ENCODE measurements at regions not wholly inside any gene's neighbourhood (a gene's known extent, or its start where the extent isn't known, plus 50 kb on each side); places are given as distances from the start of the nearest gene placed in this dataset.

DNA sequence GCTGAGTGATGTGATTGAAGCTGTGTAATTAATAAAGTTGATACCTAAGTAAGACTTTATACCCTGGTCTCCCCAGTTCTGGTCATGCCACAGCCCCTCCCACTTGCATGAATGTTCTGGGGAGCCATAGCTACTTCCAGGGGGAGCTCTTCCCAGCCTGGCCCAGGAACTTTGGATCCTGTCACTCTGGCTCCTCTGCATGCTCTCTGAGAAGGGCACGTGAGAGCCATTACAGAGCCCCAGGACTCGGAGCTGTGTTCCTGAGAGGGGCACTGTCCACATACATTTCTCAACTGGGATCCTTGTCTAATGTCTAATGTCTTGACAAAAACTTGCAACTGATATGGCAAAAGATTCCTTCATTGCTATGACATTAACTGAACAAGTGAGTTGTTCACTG lies 173.9 kb upstream of the NPY start:
- Histone ChIP-seq H3K36me3 (ENCODE audit: insufficient read depth, low read length) (no peaks in the 10 kb centered on the region), H3K27ac (ENCODE audit: low read length) (no peak overlapping the region), H3K27me3 (ENCODE audit: insufficient read depth, low read depth, low read length) (no peaks in the 10 kb centered on the region), H2AFZ (ENCODE audit: low read depth, low read length) (no peak overlapping the region), H3K9me2 (ENCODE audit: insufficient read depth, low read length) (no peaks in the 10 kb centered on the region), H3K9me3 (ENCODE audit: low read length) (no peaks in the 10 kb centered on the region), H3K9ac (ENCODE audit: low read length) (no peak overlapping the region), H4K20me1 (ENCODE audit: insufficient read depth) (no peaks in the 10 kb centered on the region), H3K4me2 (ENCODE audit: low read length) (no peak overlapping the region), H3K4me3 (ENCODE audit: low read length) (no peak overlapping the region), H3K79me2 (replicated peaks; ENCODE audit: insufficient read depth, low read length) (no peaks in the 10 kb centered on the region), H3F3A (ENCODE audit: insufficient read depth, low read length, poor library complexity, severe bottlenecking) (no peaks in the 10 kb centered on the region)
- TF ChIP-seq, protein P1, sequence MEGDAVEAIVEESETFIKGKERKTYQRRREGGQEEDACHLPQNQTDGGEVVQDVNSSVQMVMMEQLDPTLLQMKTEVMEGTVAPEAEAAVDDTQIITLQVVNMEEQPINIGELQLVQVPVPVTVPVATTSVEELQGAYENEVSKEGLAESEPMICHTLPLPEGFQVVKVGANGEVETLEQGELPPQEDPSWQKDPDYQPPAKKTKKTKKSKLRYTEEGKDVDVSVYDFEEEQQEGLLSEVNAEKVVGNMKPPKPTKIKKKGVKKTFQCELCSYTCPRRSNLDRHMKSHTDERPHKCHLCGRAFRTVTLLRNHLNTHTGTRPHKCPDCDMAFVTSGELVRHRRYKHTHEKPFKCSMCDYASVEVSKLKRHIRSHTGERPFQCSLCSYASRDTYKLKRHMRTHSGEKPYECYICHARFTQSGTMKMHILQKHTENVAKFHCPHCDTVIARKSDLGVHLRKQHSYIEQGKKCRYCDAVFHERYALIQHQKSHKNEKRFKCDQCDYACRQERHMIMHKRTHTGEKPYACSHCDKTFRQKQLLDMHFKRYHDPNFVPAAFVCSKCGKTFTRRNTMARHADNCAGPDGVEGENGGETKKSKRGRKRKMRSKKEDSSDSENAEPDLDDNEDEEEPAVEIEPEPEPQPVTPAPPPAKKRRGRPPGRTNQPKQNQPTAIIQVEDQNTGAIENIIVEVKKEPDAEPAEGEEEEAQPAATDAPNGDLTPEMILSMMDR (IDR thresholded peaks at IDR 0.05; ENCODE audit: poor library complexity, severe bottlenecking), result no peak
- TF ChIP-seq TAF1 (IDR thresholded peaks at IDR 0.05; ENCODE audit: low read depth) (no peak), EP300 (conservative IDR thresholded peaks at IDR 0.05; ENCODE audit: poor library complexity, severe bottlenecking) (no peak), SMC3 (conservative IDR thresholded peaks at IDR 0.05; ENCODE audit: poor library complexity) (no peak), RAD21 (conservative IDR thresholded peaks at IDR 0.05) (no peak), POLR2AphosphoS5 (IDR thresholded peaks at IDR 0.05) (no peak), MXI1 (conservative IDR thresholded peaks at IDR 0.05; ENCODE audit: poor library complexity, severe bottlenecking) (no peak), EZH2 (IDR thresholded peaks at IDR 0.05; ENCODE audit: borderline replicate concordance, insufficient read depth, low read length, poor library complexity, severe bottlenecking) (no peak)
- TF ChIP-seq, protein P2, sequence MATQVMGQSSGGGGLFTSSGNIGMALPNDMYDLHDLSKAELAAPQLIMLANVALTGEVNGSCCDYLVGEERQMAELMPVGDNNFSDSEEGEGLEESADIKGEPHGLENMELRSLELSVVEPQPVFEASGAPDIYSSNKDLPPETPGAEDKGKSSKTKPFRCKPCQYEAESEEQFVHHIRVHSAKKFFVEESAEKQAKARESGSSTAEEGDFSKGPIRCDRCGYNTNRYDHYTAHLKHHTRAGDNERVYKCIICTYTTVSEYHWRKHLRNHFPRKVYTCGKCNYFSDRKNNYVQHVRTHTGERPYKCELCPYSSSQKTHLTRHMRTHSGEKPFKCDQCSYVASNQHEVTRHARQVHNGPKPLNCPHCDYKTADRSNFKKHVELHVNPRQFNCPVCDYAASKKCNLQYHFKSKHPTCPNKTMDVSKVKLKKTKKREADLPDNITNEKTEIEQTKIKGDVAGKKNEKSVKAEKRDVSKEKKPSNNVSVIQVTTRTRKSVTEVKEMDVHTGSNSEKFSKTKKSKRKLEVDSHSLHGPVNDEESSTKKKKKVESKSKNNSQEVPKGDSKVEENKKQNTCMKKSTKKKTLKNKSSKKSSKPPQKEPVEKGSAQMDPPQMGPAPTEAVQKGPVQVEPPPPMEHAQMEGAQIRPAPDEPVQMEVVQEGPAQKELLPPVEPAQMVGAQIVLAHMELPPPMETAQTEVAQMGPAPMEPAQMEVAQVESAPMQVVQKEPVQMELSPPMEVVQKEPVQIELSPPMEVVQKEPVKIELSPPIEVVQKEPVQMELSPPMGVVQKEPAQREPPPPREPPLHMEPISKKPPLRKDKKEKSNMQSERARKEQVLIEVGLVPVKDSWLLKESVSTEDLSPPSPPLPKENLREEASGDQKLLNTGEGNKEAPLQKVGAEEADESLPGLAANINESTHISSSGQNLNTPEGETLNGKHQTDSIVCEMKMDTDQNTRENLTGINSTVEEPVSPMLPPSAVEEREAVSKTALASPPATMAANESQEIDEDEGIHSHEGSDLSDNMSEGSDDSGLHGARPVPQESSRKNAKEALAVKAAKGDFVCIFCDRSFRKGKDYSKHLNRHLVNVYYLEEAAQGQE (IDR thresholded peaks at IDR 0.05; ENCODE audit: borderline replicate concordance), result no peak

DNA sequence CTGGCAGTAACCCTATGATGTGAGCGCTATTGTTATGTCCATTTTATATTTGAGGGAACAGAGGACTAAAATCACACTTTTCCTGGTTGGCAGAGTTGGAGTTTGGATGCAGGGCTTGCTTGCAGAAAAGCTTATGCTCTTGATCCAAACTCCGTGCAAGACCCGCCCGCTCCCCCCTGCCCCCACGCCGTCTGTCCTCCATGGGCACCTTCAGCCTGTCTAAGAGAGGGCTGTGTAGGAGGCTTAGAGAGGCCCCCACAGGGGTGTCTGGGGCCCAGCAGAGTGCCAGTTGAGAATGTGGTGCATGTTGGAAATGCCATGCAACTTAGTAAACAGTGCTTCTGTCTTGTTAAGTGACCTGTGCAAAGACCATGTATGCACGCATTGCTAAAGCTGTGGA lies 170.5 kb upstream of the NPY start:
- Histone ChIP-seq H3K79me2 (replicated peaks; ENCODE audit: insufficient read depth, low read length) (no peaks in the 10 kb centered on the region), H3K9me2 (ENCODE audit: insufficient read depth, low read length) (no peaks in the 10 kb centered on the region), H3K9ac (ENCODE audit: low read length) (no peak overlapping the region), H3K4me3 (ENCODE audit: low read length) (no peak overlapping the region), H3K4me2 (ENCODE audit: low read length) (no peak overlapping the region), H4K20me1 (ENCODE audit: insufficient read depth) (no peaks in the 10 kb centered on the region), H3K9me3 (ENCODE audit: low read length) (no peaks in the 10 kb centered on the region), H3F3A (ENCODE audit: insufficient read depth, low read length, poor library complexity, severe bottlenecking) (no peaks in the 10 kb centered on the region), H3K27me3 (ENCODE audit: insufficient read depth, low read depth, low read length) (no peaks in the 10 kb centered on the region), H2AFZ (ENCODE audit: low read depth, low read length) (no peak overlapping the region), H3K27ac (ENCODE audit: low read length) (no peak overlapping the region), H3K36me3 (ENCODE audit: insufficient read depth, low read length) (no peaks in the 10 kb centered on the region)
- TF ChIP-seq, protein P2 (IDR thresholded peaks at IDR 0.05; ENCODE audit: borderline replicate concordance), result no peak
- TF ChIP-seq TAF1 (IDR thresholded peaks at IDR 0.05; ENCODE audit: low read depth) (no peak), POLR2AphosphoS5 (IDR thresholded peaks at IDR 0.05) (no peak), EP300 (conservative IDR thresholded peaks at IDR 0.05; ENCODE audit: poor library complexity, severe bottlenecking) (no peak), SMC3 (conservative IDR thresholded peaks at IDR 0.05; ENCODE audit: poor library complexity) (no peak), MXI1 (conservative IDR thresholded peaks at IDR 0.05; ENCODE audit: poor library complexity, severe bottlenecking) (no peak), RAD21 (conservative IDR thresholded peaks at IDR 0.05) (no peak), EZH2 (IDR thresholded peaks at IDR 0.05; ENCODE audit: borderline replicate concordance, insufficient read depth, low read length, poor library complexity, severe bottlenecking) (no peak)
- TF ChIP-seq, protein P1 (IDR thresholded peaks at IDR 0.05; ENCODE audit: poor library complexity, severe bottlenecking), result no peak
